Umbilical cord (tissue), 1 donor: ENCODE measurements at regions not wholly inside any gene's neighbourhood (a gene's known extent, or its start where the extent isn't known, plus 50 kb on each side); places are given as distances from the start of the nearest gene placed in this dataset.
A peak's percentile ranks its signal among the peaks of the same experiment; 100 is the strongest.
"Not testable (repeated sequence)": the region's sequence is repeated elsewhere in the genome, so short reads cannot be mapped to it uniquely, and the experiment has no call there.

Experiments
- DNase-seq: peaks from one replicate; pipeline ENCODE4 v3.0.0-alpha.2; 2015; ENCODE audit warnings: low spot score

DNA sequence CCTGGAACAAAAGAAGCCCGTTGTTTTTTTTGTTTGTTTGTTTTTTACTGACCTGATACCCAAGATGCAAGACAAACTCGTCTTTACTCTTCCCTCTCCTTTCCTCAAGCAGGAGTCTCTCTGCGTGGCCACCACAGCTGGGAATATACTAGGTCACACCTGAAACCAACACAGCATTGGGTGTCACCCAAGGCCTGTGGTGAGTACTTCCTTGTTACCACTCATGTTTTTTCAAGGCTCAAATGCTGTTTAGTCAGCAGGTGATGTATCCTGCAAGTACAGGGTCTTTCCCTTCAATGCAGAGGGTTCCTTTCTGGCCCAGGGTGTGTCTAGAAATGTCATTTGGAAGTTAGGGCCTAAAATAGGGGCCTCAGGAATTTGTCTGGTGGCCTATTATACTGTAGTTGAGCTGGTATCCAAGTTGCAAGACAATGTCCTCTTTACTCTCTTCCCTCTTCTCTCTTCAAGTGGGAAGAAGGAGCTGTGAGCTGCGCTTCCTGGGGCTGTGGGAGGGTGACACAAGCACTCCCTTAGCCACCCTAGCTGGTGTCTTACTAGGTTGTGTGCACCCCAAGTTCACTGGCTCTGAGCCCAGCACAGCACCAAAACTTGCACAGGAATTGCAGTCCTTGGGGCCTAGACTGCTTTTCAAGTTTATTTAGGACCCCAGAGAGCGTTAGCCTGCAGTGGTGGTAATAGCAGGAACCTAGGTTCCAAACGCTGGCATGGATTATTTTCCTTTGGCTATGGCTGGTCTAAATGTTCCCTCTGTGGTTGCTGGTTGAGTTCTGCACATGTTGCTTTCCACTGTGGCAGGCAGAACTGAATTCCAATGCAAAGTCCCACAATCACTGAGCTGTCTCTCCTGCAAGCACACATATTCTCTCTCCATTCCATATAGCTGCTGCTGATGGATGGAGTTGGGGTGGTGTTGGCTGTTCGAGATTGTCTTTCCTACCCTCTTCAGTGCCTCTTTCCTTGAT, 91.4 kb upstream of the LYPLAL1 start:
- no peak for DNase-seq

DNA sequence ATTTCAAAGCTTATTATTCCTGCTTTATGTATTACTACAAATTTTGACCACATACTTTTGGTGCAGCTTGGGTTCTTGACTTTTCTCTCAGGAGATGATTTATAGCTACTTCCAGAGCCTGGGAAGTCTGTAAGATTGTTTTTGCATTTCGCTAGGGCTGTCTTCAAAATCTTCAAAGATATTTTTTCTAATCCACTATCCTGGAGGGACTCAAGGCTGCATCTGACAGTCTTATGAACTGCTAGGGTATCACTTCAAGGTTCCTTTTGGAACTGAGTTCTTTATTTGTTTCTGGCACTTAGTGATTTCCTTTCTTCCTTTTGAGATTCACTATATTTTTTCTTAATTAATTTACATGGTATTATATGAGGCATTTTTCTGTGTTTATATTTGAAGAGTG, 90.0 kb upstream of the LYPLAL1 start:
- peak; percentile 93 for DNase-seq

DNA sequence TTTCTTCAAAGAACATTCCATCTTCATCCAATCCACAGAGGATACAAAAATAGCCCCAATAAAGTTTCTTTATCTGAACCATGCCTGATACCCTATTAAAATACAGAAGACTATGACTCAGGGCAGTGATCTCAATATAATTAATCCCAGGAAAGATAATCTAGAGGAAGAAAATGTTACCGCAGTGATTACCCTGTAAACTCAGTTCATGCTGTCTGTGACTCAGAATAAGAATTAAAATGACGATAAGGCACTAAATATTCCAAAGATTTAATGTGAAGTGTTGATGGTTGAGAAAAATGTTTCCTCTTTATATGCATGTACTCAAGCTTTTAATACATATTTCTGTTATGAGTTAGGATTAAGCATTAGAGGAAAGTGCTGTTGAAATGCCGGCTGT, 88.6 kb upstream of the LYPLAL1 start:
- DNase-seq, result peak; percentile 96

DNA sequence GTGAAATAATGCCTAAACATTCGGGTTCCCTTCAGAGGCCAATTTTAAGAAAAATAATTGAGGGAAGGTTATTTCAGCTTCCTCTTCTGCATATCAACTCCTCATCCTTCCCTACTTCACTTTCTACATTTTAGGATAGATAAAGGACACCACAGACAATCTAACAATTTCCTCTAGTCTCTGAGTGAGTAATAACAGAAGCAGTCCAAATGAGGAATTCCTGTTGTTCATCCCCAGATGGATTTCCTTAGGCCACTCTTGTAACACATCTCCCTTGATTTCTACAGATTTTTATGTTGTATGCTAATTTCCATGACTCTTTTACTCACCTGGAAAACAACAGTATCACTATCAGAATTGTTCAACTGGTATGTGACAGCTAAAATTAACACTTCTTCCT, 87.7 kb upstream of the LYPLAL1 start:
- peak; percentile 41 for DNase-seq

DNA sequence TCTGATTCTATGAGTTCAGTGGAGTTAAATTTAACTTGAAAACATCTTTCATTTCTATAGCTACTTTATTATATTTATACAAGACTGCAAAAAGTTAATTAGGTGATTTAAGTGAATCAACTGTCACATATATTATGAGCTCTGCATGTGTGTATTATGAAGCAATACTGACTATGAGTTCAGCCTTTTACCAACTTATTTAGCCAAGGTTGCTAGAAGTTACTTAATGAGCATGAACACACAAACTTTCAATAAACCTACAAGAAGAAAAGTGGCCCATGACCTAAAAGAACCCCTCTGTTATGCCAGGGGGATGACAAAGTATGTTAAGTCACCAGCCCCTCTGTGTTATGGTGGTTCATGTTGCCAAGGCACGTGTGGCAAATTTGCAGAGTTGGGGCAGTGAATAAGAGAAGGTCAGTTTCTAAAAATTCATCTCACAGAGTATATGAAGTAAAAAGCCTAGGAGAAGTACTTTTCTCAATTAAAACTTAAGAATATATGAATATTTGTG, 86.7 kb upstream of the LYPLAL1 start:
- no peak for DNase-seq

DNA sequence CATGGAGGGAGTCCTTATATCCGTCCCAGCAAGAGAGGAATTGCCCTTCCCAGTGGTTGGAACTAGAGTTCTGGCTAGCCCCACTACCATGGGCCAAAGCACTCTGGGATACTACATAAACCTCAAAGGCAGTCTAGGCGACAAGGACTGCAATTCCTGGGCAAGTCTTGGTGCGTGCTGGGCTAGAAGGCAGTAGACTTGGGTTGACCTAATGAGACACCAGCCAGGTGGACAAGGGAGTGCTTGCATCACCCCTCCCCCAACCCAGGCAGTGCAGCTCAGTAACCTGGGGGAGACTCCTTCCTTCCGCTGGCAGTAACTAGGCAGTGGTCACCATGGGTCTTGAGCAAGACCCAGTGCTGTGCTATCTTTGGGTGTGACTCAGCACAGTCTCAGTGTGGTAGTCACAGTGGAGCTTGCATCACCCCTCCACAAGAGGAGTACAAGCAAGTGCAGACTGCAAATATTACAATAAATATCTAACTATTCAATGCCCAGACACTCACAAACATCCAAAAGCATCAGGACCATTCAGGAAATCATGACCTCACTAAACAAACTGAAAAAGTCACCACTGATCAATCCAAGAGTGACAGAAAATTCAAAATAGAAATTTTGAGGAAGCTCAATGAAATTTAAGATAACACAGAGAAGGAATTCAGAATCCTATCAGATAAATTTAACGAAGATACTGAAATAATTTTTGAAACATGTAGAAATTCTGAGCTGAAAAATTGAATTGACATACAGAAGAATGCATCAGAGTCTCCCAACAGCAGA, 84.7 kb upstream of the LYPLAL1 start:
- no peak for DNase-seq

DNA sequence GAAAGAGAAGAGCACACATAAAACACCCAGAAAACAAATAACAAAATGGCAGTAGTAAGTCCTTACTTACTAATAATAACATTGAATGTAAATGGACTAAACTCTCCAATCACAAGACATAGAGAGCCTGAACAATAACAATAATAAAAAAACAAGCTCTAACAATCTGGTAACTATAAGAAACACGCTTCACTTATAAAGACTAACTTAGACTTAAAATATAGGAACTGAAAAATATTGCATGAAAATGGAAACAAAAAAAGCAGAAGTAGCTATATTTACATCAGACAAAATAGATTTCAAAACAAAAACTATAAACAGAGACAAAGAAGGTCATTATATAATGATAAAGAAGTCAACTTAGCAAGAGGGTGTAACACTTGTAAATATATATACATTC, 83.1 kb upstream of the LYPLAL1 start:
- no peak for DNase-seq

DNA sequence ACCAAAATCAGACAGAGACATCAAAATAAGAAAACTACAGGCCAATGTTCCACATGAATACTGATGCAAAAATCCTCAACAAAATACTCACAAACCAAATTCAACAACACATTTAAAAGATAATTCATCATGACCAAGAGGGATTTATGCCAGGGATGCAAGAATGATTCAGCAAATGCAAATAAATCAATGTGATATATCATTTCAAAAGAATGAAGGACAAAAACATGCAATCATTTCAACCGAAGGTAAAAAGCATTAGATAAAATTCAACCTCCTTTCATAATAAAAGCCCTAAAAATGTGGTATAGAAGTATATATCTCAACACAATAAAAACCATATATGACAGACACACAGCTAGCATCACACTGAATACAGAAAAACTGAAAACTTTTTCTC, 81.5 kb upstream of the LYPLAL1 start:
- no peak for DNase-seq

DNA sequence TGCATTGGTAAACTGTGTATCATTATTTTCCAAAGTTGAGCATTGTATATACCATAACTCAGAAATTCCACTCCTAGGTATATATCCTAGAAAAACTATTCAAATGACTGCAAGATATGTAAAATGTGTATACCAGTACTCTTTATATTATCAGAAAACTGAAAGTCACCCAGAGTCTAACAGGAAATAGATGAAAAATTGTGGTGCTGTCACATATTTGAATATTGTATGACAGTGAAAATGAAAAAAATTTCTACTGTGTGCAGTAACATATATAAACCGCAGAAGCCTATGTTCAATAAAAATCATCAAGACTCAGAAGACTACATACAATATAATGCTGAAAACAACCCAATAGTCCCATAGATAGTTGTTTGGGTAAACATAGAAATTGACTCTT, 74.4 kb upstream of the LYPLAL1 start:
- DNase-seq, result no peak

DNA sequence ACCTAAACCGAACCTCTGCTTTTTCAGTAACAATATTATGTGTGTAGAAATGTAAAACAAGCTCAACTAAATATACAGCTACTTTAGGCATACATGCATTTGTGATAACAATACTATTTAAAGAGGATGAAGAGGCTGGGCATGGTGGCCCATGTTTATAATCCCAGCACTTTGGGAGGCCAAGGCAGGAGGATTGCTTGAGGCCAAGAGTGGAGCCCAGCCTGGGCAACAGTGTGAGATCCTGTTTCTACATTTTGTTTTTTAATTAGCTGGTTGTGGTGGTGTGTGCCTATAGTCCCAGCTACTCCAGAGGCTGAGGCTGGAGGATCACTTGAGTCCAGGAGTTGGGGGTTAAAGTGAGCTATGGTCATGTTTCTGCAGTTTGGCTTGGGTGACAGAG, 73.6 kb upstream of the LYPLAL1 start:
- DNase-seq, result no peak

DNA sequence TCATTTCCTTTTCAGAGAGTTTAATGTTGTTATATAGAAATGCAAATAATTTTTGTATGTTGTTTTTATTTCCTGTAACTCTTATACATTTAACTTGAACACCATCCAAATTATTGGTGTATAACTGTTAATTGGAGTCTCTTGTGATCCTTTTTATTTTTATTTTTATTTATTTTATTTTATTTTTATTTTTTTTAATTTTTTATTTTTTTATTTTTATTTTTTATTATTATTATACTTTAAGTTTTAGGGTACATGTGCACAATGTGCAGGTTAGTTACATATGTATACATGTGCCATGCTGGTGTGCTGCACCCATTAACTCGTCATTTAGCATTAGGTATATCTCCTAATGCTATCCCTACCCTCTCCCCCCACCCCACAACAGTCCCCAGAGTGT, 71.2 kb upstream of the LYPLAL1 start:
- not testable (repeated sequence) for DNase-seq

DNA sequence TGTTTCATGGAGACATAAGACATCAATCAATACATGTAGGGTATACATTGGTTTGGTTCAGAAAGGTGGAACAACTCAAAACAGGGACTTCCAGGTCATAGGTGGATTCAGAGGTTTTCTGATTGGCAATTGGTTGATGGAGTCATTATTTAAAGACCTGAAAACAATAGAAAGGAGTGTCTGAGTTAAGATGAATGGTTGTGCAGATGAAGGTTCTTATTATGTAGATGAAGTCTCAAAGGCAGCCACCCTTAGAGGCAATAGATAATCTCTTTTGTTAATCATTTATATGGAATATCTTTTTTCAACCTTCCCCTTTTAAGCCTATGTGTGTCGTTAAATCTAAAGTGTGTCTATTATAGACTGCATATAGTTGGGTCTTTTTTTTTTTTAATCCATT, 67.8 kb upstream of the LYPLAL1 start:
- no peak for DNase-seq

DNA sequence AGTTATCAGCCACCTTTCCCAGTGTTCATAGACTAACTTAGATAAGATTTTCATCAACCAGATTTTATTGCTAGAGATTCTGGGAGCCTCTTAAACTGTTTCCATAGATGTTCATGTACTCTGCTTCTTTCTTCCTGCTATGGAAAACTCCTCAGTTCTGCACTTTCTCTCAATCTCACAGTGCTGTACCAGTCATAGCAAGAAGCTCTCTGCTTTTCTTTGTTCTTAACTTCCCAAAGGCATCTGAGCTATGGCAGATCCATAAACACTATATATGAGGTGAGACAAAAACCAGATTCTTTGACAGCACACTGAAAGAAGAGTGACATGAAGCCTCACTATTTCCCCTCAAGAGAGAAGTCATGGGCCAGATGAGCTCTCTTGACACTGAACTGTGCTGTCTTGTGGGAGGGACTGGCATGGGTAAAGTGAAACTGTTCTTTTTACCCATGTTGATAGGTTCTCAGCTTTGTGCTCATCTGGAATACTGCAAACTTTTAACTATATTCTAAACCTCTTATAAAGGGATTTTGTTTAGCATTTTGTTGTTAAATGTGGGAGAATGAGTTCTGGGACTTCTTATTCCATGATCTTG, 64.2 kb upstream of the LYPLAL1 start:
- DNase-seq, result no peak

DNA sequence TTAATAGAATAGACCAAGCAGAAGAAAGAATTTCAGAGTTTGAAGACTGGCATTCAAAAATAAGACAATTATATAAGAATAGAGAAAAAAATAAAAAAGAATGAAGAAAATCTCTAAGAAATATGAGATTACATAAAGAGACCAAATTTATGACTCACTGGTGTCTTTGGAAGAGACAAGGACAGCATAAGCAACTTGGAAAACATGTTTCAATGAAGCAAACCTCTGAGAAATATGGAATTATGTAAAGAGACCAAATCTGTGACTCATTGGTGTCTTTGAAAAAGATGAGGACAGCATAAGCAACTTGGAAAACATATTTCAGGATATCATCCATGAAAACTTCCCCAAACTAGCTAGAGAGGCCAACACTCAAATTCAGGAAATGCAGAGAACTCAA, 60.4 kb upstream of the LYPLAL1 start:
- no peak for DNase-seq

DNA sequence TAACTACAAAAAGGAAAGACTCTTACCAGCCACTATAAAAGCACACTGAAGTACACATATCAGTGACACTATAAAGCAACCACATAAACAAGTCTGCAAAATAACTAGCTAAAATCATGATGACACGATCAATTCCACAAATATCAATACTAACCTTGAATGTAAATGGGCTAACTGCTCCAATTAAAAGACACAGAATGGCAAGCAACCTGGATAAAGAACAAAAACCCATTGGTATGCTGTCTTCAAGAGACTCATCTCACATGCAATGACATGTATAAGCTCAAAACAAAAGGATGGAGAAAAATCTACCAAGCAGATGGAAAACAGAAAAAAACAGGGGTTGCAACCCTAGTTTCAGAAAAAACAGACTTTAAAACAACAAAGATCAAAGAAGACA, 59.7 kb upstream of the LYPLAL1 start:
- no peak for DNase-seq

DNA sequence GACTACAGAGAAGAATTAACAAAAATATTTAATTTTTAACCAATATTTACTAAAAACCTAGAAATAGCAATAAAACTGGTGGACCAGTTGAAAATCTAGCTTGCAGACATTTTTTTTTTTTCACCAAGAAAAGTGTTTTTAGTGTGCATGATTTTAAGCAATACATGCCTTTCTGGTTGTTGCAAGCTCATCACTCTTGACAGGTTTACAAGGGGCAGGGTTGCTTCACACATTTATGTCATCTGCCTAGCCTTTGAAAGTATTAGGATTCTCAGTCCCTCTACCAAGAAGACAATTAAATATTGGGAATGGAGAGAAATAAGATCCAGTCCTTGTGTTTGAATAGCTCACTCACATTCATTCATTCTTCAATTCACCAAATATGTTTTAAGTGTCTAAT, 53.8 kb upstream of the LYPLAL1 start:
- peak; percentile 58 for DNase-seq

DNA sequence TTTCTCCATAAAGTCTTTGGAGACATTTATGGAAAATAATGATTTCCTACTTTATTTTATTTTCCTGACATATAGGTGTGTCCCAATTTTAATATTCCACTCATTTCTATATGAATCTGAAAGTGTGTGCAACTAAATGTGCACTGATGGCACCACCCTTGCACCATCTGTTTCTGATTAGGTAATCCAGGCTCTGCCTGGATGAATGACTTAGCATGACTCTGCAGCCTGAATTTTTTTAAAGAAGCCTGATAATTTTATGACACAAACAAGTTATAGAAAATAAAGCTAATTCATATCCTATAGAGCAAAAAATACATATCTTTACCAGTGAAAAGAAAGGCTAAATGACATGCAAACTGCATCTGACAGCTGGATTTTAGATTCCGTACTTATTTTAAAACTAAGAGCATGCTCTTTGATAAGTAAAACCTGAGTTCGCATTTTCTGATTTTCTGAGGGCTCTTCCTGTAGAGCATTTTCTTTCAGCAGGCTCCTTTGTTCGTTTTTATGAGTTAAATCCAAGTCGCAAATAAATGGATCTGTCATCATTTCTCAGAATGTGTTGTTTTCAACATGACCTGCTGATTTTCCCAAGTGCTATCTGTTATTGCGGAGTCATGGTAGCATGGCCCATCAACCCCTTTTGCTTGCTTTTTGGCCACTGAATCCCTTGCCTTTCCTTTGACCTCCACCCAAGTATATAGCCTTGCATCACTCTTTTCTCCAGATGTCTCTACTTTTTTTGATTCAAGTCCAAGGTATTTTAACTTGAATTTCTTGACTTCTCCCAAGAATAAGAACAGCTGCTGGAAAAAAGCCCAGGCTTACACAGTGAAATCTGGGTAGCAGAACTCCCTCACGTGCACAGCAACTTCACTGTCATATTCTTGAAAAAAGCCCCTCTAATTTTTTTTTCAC, 52.8 kb upstream of the LYPLAL1 start:
- peak; percentile 95 for DNase-seq

DNA sequence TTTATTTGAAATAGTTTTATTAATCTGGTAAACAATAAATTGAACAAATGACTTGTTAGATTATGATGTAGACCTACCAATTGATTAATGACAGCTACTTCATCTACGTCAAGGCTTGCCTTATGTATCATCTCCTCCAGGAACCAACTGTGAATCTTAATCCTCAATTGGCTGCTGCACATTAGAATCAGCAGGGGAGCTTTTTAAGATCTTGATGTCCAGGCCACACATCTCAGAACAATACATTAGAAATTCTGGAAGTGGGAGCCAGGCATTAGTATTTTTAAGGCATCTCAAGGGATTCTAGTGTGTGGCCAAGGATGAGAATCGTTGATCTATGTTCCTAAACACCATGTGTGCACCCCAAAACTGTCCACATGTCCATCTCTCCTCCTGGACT, 52.0 kb upstream of the LYPLAL1 start:
- DNase-seq, result peak; percentile 24

DNA sequence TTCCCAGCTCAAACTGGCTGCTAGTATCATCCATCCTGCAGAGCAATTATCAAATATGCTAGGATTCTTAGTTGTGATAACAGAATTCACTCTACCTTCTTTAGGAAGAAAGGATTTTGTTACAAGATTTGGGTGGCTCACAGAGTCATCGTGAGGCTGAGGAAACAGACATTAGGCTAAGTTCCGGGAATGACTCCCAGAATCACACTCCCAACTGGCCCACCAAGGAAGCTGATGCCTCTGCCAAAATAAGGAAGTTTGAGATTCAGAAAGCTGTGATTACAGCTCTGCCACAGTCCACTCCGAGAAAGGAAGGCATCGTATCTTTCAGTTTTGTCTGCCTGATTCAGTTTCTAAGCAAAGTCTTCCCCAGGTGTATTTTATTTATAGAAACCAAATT, 50.6 kb upstream of the LYPLAL1 start:
- DNase-seq, result peak; percentile 60
